ENCODE measurements at regions not wholly inside any gene's neighbourhood (a gene's known extent, or its start where the extent isn't known, plus 50 kb on each side); places are given as distances from the start of the nearest gene placed in this dataset.

GRCh38 chr12:131477613-131478012 is 233.3 kb upstream of the SFSWAP start:
- 0 out of 2 replicates have a peak, but pooled peaks cover 4% of the 10 kb centered on the region for H4K20me1 ChIP-seq (replicated peaks; ENCODE audit: control insufficient read depth, insufficient read depth, low read length)
- DNase-seq (ENCODE audit: extremely low read depth in 1 of 4, low spot score in 3 of 4): no peak
- in situ Hi-C loops (cut with MboI) (no loop called here), intact Hi-C loops (cut with micrococcal nuclease) (no loop called here)
- peaks cover 0 to 12% of the 10 kb centered on the region in 2 experiments; a peak in 2 of 5 replicates for H3K4me1 ChIP-seq (replicated peaks in 1 of 2; ENCODE audit: control insufficient read depth in 2 of 2, insufficient read depth in 2 of 2, low read length in 2 of 2)
- H2AFZ ChIP-seq (ENCODE audit: low read depth, low read length): no peak overlapping the region
- H3K4me2 ChIP-seq (ENCODE audit: insufficient read depth, low read length): no peak overlapping the region
- H3K4me3 ChIP-seq: no peak overlapping the region
- no peaks in the 10 kb centered on the region for H3K9me1 ChIP-seq (ENCODE audit: control insufficient read depth, insufficient read depth, low read length)
- BruUV-seq (replicated peaks): no TSS peak
- H3K27ac ChIP-seq (ENCODE audit: extremely low read depth, low read depth, low read length): no peak overlapping the region
- H3K36me3 ChIP-seq (ENCODE audit: control insufficient read depth, insufficient read depth, low read length): no peaks in the 10 kb centered on the region
- CTCF ChIA-PET (ENCODE audit: low intra/inter-chr PET ratio): no interaction called here
- no peak for FAIRE-seq
- no peak for ATAC-seq
- H3K9me3 ChIP-seq (replicated peaks; ENCODE audit: control insufficient read depth, insufficient read depth, low read depth, low read length): peaks cover 3% of the 10 kb centered on the region; the same call in 1 of the 2 replicates
- peaks cover 6 to 32% of the 10 kb centered on the region in 2 experiments; a peak in 4 of 5 replicates for H3K27me3 ChIP-seq (ENCODE audit: control insufficient read depth in 2 of 2, insufficient read depth in 2 of 2, low read length in 2 of 2)
- 0% methylated on average over 2 of the region's 2 CpGs for WGBS (ENCODE audit: insufficient coverage, low coverage, missing lambda C conversion rate)
- no peak overlapping the region for H3K9ac ChIP-seq (ENCODE audit: insufficient read depth in 1 of 2, low read depth in 2 of 2, low read length in 2 of 2)
- POLR2A ChIA-PET: no interaction called here
- no peaks in the 10 kb centered on the region for H3K79me2 ChIP-seq (ENCODE audit: control insufficient read depth, insufficient read depth, low read length)
- no peak for TF ChIP-seq ZNF518B (CRISPR knock-in tag; IDR thresholded peaks at IDR 0.05)
- no peak for TF ChIP-seq SFPQ (IDR thresholded peaks at IDR 0.05; ENCODE audit: low read depth, low read length)
- TF ChIP-seq ZFP36 (IDR thresholded peaks at IDR 0.05; ENCODE audit: low read depth, low read length, partially characterized antibody): no peak
- TF ChIP-seq RB1 (IDR thresholded peaks at IDR 0.05; ENCODE audit: low read depth): no peak
- TF ChIP-seq TAF1 (IDR thresholded peaks at IDR 0.05; ENCODE audit: control insufficient read depth, extremely low read depth, insufficient read depth, low read length, severe bottlenecking): no peak
- TF ChIP-seq ZBTB11 (CRISPR knock-in tag; IDR thresholded peaks at IDR 0.05): no peak
- TF ChIP-seq ZBTB33 (CRISPR knock-in tag; IDR thresholded peaks at IDR 0.05): no peak
- TF ChIP-seq ZNF121 (CRISPR knock-in tag; conservative IDR thresholded peaks at IDR 0.05): no peak
- no peak for TF ChIP-seq CSDE1 (IDR thresholded peaks at IDR 0.05)
- TF ChIP-seq KHSRP (IDR thresholded peaks at IDR 0.05): no peak
- no peak for TF ChIP-seq NONO (IDR thresholded peaks at IDR 0.05; ENCODE audit: low read depth in 2 of 2, low read length in 1 of 2)
